NCI-H1092 treated with DMSO at 0.1 percent for 48 hours (cell line): ENCODE measurements at regions not wholly inside any gene's neighbourhood (a gene's known extent, or its start where the extent isn't known, plus 50 kb on each side); places are given as distances from the start of the nearest gene placed in this dataset.
"Not testable (repeated sequence)": the region's sequence is repeated elsewhere in the genome, so short reads cannot be mapped to it uniquely, and the experiment has no call there.

Experiments
- DNase-seq: peaks from one replicate; lab custom pipeline; 2025; lab: John Stamatoyannopoulos, UW

DNA sequence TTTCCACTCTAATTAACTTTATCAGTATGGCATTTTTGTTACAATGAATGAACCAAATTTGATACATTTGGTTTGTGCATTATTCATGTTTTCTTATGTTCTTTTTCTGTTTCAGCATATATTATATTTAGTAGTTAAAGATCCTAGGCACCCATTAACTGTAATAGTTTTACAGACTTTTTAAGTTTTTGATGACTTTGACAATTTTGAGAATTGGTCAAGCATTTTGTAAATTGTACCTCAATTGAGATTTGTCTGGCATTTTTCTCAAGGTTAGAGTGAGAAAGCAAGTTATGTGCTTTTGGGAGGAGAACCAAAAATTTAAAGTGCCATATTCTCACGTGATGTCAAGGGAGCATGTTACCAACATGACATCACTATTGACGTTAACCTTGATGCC, 1019.2 kb downstream of the CDH11 start:
- DNase-seq, result no peak

GRCh38 chr16:64098451-64098850, 1023.4 kb downstream of the CDH11 start:
- DNase-seq, result no peak

DNA sequence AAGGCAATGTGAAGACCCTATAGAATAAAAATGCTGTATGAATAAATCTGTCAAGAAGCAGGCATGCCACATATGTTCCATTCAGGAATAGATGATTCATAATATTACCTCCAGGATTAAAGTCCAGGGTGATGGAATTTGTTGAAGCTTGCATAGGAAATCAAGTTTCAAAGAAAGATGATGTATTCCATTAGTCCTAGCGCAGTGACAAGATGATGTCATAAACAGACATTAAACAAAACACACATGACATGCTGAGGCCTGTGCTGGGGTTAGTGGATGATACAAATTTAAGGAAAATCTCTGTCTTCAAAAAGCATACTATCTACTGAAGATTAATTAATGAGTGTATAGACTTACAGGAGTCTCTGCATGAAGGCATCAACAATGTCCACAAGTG, 1025.2 kb downstream of the CDH11 start:
- DNase-seq, result no peak

GRCh38 chr16:64094992-64095634, 1026.8 kb downstream of the CDH11 start:
- DNase-seq, result no peak

GRCh38 chr16:64094181-64094965, 1027.5 kb downstream of the CDH11 start:
- DNase-seq, result no peak

DNA sequence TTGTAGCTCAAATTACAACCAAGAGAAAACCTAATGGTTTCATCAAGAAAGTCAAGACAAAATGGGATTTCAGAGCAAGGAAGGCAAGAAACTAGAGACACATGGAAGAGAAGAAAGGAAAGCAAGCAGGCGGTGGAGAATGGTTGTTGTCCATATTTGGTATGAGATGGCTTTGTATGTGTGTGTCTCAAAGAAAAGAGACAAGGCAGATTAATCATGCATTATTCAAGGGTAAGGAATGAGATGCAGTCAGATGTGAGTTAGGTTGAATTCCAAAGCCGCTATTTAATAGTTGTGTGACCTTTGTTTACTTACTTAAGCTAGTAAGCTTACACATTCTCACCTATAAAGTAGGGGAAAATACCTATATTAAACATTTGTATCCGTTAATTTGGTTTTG, 1029.6 kb downstream of the CDH11 start:
- no peak for DNase-seq

GRCh38 chr16:64090327-64090726, 1031.5 kb downstream of the CDH11 start:
- no peak for DNase-seq

- DNase-seq, result no peak
Measured at GRCh38 chr16:64089697-64090096, 1032.2 kb downstream of the CDH11 start.

- no peak for DNase-seq
Measured at GRCh38 chr16:64088838-64089237, 1033.0 kb downstream of the CDH11 start.

DNA sequence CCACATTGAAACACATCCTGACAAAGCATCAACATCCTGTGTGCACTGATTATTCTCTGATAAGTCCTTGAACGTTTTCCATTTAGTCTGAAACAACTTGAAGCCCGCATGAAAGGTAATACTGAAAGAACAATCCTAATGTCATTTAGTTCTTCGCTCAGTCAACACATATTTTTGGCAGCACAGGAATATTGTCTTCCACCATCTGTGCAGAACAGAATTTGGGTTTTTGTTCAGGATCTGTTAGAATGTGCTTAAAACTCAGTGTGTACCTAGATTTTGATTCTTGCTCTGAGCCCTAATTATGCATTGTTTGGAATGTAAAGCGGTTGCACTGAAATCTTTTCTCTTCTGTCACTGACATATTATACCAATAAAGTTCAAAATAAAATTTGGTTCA, 1036.6 kb downstream of the CDH11 start:
- no peak for DNase-seq

GRCh38 chr16:64084706-64085105, 1037.2 kb downstream of the CDH11 start:
- no peak for DNase-seq

DNA sequence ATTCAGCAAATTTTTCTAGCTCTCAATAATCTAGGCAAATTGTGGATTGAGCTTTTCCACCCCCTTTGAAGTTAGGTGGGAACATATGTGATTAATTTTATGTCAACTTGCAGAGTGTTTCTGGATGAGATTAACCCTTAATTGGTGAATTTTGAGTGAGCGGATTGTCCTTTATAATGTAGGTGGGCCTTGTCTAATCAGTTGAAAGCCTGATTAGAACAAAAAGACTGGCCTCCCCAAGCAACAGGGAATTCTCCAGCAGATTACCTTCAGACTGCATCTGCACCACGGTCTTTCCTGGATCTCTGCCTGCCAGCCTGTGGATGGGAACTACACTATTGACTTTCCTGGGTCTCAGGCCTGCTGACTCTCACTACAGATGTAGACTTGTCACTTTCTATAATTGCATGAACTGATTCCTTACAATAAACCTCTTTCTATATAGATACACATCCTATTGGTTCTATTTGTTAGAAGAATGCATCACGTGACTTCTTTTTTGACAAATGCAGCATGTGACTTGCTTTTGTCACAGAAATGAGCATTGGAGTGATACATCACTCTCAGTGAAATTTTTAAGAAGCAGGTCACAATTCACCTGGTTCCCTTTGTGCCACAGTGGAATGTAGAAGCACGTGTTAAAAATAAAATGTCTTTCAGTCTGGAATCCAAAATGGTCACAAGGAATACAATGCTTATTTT, 1038.3 kb downstream of the CDH11 start:
- DNase-seq, result no peak

DNA sequence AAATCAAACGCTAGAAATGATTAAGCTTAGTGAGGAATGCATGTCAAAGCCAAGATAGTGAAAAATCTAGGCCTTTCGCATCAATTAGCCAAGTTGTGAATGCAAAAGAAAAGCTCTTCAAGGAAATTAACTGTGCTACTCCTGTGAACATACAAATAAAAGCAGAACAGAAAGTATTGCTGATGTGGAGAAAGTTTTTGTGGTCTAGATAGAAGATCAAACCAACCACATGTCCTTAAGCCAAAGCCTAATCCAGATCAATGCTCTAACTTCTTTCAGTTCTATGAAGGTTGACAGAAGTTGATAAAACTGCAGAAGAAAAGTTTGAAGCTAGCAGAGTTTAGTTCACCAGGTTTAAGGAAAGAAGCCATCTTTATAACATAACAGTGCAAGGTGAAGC, 1044.6 kb downstream of the CDH11 start:
- DNase-seq, result no peak

GRCh38 chr16:64074706-64075105, 1047.2 kb downstream of the CDH11 start:
- no peak for DNase-seq

DNA sequence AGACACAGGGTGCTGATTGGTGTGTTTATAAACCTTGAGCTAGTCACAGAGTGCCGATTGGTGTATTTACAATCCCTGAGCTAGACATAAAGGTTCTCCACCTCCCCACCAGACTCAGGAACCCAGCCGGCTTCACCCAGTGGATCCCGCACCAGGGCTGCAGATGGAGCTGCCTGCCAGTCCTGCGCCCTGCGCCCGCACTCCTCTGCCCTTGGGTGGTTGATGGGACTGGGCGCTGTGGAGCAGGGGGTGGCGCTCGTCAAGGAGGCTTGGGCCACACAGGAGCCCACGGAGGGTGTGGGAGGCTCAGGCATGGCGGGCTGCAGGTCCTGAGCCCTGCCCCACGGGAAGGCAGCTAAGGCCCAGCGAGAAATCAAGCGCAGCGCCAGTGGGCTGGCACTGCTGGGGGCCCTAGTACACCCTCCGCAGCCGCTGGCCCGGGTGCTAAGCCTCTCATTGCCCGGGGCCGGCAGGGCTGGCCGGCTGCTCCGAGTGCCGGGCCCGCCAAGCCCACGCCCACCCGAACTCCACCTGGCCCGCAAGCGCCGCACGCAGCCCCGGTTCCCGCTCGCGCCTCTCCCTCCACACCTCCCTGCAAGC, 1049.6 kb downstream of the CDH11 start:
- not testable (repeated sequence) for DNase-seq

GRCh38 chr16:64065523-64065922, 1056.3 kb downstream of the CDH11 start:
- DNase-seq, result no peak

GRCh38 chr16:64061621-64062020, 1060.2 kb downstream of the CDH11 start:
- DNase-seq, result no peak

DNA sequence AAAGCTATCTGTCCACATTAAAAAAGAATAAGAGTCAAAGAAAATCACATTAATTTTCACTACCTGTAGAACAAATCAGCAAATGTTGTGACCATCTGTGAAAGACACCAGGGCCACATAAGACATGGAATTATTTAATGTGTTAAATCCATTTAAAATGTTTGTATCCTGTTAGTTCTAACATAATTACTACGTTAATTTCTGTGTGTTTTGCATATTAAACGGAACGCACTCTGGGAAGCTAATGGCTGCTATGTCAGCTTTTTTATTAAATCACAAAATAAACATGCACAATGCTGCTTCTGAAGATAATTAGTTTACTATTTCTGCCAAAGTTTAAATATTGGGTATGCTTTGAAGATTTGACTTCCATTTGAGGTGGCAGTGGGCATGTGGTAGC, 1061.2 kb downstream of the CDH11 start:
- DNase-seq, result no peak

- DNase-seq, result no peak
Measured at GRCh38 chr16:64058685-64059084, 1063.2 kb downstream of the CDH11 start.

- DNase-seq, result peak; percentile 4
Measured at GRCh38 chr16:64051824-64052223, 1070.0 kb downstream of the CDH11 start.

- no peak for DNase-seq
Measured at GRCh38 chr16:64047878-64048277, 1074.0 kb downstream of the CDH11 start.

GRCh38 chr16:64047207-64047606, 1074.7 kb downstream of the CDH11 start:
- no peak for DNase-seq

GRCh38 chr16:64035337-64035736, 1086.5 kb downstream of the CDH11 start:
- DNase-seq, result no peak
